Loucy (cell line): ENCODE measurements at regions not wholly inside any gene's neighbourhood (a gene's known extent, or its start where the extent isn't known, plus 50 kb on each side); places are given as distances from the start of the nearest gene placed in this dataset.

Source experiments
- EZH2phosphoT487 ChIP-seq: fragments of 200-600 bp; IDR thresholded peaks from 2 replicates; pipeline ENCODE4 v1.6.1; 2018; ENCODE audit warnings: antibody characterized with exemption, mild to moderate bottlenecking, moderate library complexity, borderline replicate concordance
- TF ChIP-seq, protein P1 (sequence below): fragments of 200-600 bp; sonication (generic); conservative IDR thresholded peaks from 2 replicates; pipeline ENCODE4 v1.5.1; 2014; ENCODE audit warnings: mild to moderate bottlenecking, antibody characterized with exemption, low read length

DNA sequence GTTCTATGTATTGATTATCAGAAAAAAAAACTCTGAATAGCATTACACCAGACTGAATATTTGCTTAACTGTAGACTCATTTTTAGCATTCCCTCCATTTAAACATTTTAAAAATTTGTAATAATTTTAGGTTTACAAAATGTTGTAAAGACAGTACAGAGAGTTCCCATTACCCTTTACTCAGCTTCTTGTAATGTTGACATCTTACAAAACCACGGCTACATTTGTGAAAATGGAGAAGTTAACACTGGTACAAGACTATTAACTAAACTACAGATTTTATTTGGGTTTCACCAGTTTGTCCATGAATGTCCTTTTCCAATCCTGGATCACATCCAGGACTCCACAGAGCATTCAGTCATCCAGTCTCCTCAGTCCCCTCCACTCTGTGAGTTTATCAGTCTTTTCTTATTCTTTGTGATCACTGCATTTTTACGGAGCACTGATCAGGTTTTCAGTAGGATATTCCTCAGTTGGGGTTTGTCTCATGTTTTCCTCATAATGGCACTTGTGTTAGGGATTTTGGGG lies 130.0 kb upstream of the EEPD1 start:
- TF ChIP-seq, protein P1, sequence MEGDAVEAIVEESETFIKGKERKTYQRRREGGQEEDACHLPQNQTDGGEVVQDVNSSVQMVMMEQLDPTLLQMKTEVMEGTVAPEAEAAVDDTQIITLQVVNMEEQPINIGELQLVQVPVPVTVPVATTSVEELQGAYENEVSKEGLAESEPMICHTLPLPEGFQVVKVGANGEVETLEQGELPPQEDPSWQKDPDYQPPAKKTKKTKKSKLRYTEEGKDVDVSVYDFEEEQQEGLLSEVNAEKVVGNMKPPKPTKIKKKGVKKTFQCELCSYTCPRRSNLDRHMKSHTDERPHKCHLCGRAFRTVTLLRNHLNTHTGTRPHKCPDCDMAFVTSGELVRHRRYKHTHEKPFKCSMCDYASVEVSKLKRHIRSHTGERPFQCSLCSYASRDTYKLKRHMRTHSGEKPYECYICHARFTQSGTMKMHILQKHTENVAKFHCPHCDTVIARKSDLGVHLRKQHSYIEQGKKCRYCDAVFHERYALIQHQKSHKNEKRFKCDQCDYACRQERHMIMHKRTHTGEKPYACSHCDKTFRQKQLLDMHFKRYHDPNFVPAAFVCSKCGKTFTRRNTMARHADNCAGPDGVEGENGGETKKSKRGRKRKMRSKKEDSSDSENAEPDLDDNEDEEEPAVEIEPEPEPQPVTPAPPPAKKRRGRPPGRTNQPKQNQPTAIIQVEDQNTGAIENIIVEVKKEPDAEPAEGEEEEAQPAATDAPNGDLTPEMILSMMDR: no peak
- no peak for TF ChIP-seq EZH2phosphoT487
